ENCODE measurements at regions not wholly inside any gene's neighbourhood (a gene's known extent, or its start where the extent isn't known, plus 50 kb on each side); places are given as distances from the start of the nearest gene placed in this dataset.
"Not testable (repeated sequence)": the region's sequence is repeated elsewhere in the genome, so short reads cannot be mapped to it uniquely, and the experiment has no call there.

DNA sequence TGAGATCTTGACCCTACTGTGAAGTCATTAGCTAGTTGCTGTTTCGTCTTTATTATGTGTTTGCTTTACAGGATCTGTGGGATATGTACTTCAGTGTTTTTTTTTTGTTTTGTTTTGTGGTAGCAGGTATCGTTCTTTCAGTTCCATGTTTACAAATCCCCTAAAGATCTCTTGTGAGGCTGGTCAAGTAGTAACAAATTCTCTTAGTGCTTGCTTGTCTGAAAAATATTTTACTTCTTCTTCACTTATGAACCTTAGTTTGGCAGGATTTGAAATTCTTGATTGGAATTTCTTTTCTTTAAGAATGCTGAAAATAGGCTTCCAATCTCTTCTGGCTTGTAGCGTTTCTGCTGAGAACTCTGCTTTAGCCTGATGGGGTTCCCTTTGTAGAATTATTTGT, 235.8 kb upstream of the ALCAM start:
- DNase-seq (no peak), ATAC-seq (no peak)
- ChIA-PET CTCF (no interaction called here), POLR2A (no interaction called here)
- Mint-ChIP-seq H3K27me3 (ENCODE audit: low read depth) (no peaks in the 10 kb centered on the region), H3K27ac (no peak overlapping the region), H3K4me1 (ENCODE audit: low read depth) (no peaks in the 10 kb centered on the region), H3K36me3 (ENCODE audit: low read depth) (no peaks in the 10 kb centered on the region), H3K4me3 (no peak overlapping the region), H3K9me3 (ENCODE audit: insufficient read depth) (peaks cover 13% of the 10 kb centered on the region)

DNA sequence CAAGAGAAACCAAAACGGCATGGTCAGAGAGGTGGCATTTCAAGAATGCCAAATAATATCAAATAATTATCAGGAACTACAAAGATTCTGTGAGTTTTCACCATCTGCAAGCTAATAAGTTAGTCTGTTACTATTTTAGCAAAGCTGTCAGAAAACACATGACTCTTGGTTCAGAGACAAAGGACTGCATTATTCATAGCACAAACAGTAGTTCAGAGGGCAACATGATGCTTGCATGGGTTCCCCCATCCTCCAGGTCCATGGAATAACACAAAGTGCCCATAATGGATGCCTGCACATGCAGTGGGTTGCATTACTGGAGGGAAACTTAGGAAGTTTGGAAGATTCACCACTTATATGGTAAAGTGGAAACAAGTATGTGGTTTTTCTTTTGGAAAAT, 228.8 kb upstream of the ALCAM start:
- no peak for DNase-seq
- H3K9me3 Mint-ChIP-seq (ENCODE audit: insufficient read depth), result no peaks in the 10 kb centered on the region
- ATAC-seq, result no peak

DNA sequence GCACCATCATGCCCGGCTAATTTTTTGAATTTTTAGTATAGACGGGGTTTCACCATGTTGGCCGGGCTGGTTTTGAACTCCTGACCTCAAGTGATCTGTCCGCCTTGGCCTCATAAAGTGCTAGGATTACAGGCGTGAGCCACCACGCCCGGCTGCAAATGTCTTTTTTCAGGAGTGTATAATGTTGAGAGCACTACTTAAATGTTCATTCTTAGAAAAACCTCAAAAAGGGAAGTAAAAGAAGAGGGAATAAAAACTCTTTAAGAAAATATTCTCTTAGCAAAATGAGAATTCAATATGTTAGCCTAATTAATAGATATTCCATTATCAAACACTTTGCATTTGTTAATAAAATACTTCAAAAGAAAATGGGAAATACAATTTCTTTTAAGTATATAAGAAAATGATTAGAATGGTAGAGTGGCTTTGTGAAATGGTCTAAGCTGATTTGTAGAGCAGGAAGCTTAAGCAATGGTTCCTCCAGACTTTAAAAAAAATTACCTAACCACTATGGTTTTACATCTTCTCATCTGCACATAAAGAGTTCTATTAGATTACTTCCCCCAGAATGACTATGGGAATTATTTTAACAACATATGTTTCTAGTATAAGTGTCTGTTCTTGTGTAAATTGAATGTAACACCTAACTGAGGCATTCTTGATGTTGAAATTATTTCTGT, 226.7 kb upstream of the ALCAM start:
- Mint-ChIP-seq H3K36me3 (ENCODE audit: low read depth) (no peaks in the 10 kb centered on the region), H3K27me3 (ENCODE audit: low read depth) (no peaks in the 10 kb centered on the region), H3K9me3 (ENCODE audit: insufficient read depth) (no peaks in the 10 kb centered on the region), H3K27ac (no peak overlapping the region), H3K4me3 (no peak overlapping the region), H3K4me1 (ENCODE audit: low read depth) (no peaks in the 10 kb centered on the region)
- POLR2A ChIA-PET, result no interaction called here
- ATAC-seq, result no peak
- CTCF ChIA-PET, result no interaction called here
- no peak for DNase-seq

More for the DNA sequence above, 228.8 kb upstream of the ALCAM start:
- H3K27ac Mint-ChIP-seq, result no peak overlapping the region
- H3K36me3 Mint-ChIP-seq (ENCODE audit: low read depth), result no peaks in the 10 kb centered on the region
- ChIA-PET CTCF (no interaction called here), POLR2A (no interaction called here)
- H3K4me3 Mint-ChIP-seq, result no peak overlapping the region
- no peaks in the 10 kb centered on the region for H3K4me1 Mint-ChIP-seq (ENCODE audit: low read depth)
- no peaks in the 10 kb centered on the region for H3K27me3 Mint-ChIP-seq (ENCODE audit: low read depth)

DNA sequence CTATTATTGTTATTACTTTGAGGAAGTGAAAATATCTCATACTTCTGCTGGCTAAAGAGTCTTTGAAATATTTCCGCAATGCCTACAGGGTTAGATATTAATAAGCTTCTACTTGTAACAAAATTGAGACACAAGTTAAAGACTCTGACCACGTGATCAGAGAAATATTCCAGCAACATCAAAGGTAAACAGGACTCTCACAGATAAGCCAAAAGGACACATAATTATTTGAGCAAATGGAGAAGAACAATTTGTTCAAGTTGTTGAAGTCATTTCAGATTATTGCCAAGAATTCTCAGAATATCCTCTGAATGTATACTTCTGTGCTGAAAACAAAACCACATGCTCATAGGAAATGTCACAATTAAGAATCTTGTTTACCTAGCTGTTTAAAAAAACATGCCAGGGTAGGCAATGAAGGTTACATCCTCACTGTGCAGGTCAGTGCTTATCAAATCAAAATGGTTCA, 225.8 kb upstream of the ALCAM start:
- H3K9me3 Mint-ChIP-seq (ENCODE audit: insufficient read depth), result no peaks in the 10 kb centered on the region
- ATAC-seq, result no peak
- no peak overlapping the region for H3K27ac Mint-ChIP-seq
- no peaks in the 10 kb centered on the region for H3K36me3 Mint-ChIP-seq (ENCODE audit: low read depth)
- ChIA-PET POLR2A (no interaction called here), CTCF (no interaction called here)
- no peak for DNase-seq
- H3K4me1 Mint-ChIP-seq (ENCODE audit: low read depth), result no peaks in the 10 kb centered on the region
- no peak overlapping the region for H3K4me3 Mint-ChIP-seq
- no peaks in the 10 kb centered on the region for H3K27me3 Mint-ChIP-seq (ENCODE audit: low read depth)

DNA sequence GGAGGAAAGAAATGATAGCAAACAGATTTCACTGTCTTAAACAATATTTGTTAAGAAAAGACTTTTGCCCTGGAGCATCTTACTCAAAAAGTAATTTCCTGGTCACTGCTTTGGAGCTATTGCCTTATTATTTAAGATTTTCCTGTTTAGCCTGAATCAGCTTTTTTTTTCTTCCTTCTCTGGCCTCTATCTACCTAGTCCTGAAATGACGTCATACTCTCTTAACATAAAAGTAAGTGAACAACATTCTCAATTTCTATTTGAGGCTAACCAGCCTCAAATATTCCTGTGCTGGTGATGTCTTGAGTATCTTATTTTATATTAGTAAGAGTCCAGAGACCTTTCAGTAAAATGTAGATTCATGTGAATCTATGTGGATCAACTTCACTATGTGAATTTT, 221.9 kb upstream of the ALCAM start:
- DNase-seq, result no peak
- no peak for ATAC-seq
- Mint-ChIP-seq H3K27me3 (ENCODE audit: low read depth) (no peaks in the 10 kb centered on the region), H3K36me3 (ENCODE audit: low read depth) (no peaks in the 10 kb centered on the region), H3K4me3 (no peak overlapping the region), H3K27ac (no peak overlapping the region), H3K4me1 (ENCODE audit: low read depth) (no peaks in the 10 kb centered on the region), H3K9me3 (ENCODE audit: insufficient read depth) (no peaks in the 10 kb centered on the region)
- ChIA-PET POLR2A (no interaction called here), CTCF (no interaction called here)

DNA sequence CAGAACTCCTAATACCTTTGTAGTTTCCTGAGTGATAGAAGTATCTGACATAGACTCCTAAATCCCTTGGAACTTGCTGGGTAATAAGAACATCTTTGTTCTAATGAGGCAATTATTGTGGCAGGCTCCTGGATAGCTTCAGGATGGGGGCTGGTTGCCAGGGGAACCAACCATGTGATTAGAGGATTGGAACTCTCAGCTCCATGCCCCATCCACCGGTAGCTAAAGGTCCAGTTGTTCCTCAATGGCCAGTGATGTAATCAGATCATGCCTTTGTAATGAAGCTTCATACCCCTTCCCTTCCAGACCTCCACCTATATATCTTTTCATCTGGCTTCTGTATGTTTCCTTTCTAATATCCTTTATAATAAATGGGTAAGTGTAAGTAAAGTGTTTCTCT, 221.2 kb upstream of the ALCAM start:
- H3K27ac Mint-ChIP-seq, result no peak overlapping the region
- no peak overlapping the region for H3K4me3 Mint-ChIP-seq
- ChIA-PET CTCF (no interaction called here), POLR2A (no interaction called here)
- no peak for ATAC-seq
- H3K4me1 Mint-ChIP-seq (ENCODE audit: low read depth), result no peaks in the 10 kb centered on the region
- no peak for DNase-seq
- H3K27me3 Mint-ChIP-seq (ENCODE audit: low read depth), result no peaks in the 10 kb centered on the region
- no peaks in the 10 kb centered on the region for H3K9me3 Mint-ChIP-seq (ENCODE audit: insufficient read depth)
- H3K36me3 Mint-ChIP-seq (ENCODE audit: low read depth), result no peaks in the 10 kb centered on the region

DNA sequence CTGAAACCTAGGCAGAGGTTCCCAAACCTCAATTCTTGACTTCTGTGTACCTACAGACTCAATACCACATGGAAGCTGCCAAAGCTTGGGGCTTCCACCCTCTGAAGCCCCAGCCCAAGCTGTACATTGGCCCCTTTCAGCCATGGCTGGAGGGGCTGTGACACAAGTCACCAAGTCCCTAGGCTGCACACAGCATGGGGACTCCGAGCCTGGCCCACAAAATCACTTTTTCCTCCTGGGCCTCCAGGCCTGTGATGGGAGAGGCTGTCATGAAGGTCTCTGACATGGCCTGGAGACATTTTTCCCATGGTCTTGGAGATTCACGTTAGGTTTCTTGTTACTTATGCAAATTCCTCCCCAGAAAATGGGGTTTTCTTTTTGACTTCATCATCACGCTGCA, 217.5 kb upstream of the ALCAM start:
- CTCF ChIA-PET, H3K4me3 Mint-ChIP-seq: not testable (repeated sequence)

DNA sequence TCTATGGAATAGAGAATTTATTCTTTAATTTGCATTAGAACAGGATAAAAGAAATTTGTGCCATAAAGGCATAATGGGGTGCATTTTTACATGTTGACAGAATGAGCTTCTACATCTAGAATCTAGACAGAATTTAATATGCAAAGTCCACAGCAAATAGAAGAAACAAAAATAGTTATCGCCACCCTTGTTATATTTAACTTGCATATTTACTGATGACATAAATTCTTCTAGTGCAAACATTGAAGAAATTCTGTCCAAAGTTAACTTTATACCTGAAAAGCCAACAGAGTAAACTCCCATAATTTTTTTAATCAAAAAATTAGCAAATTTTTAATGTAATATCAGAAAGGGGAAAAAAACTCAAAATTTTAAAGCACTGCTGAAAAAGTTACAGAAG, 213.7 kb upstream of the ALCAM start:
- no peak for ATAC-seq
- Mint-ChIP-seq H3K4me3 (no peak overlapping the region), H3K4me1 (ENCODE audit: low read depth) (no peaks in the 10 kb centered on the region), H3K36me3 (ENCODE audit: low read depth) (no peaks in the 10 kb centered on the region), H3K9me3 (ENCODE audit: insufficient read depth) (no peaks in the 10 kb centered on the region), H3K27me3 (ENCODE audit: low read depth) (no peaks in the 10 kb centered on the region), H3K27ac (no peak overlapping the region)
- ChIA-PET POLR2A (no interaction called here), CTCF (no interaction called here)
- DNase-seq, result no peak

More for the DNA sequence above, 217.5 kb upstream of the ALCAM start:
- POLR2A ChIA-PET; H3K4me1 Mint-ChIP-seq (ENCODE audit: low read depth); H3K9me3 Mint-ChIP-seq (ENCODE audit: insufficient read depth); H3K27ac Mint-ChIP-seq; H3K27me3 Mint-ChIP-seq (ENCODE audit: low read depth); DNase-seq; H3K36me3 Mint-ChIP-seq (ENCODE audit: low read depth); ATAC-seq: not testable (repeated sequence)

DNA sequence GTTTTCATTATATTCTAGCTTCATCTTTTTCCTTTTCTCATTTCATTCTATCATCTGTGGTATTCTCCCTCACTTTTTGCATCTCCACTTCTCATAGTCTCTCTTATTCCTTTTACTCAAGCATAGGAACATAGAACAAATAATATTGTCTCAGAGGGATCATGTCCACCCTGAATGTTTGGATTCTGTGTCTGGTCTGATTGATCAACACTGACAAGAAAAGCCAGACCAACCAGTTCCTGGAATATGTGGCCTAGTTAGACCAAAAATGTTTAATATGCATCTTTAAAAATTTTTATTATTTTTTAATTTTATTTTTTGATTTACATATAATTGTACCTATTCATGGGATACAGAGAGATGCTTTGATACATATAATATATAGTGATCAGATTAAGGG, 212.0 kb upstream of the ALCAM start:
- DNase-seq (no peak), ATAC-seq (no peak)
- Mint-ChIP-seq H3K27ac (no peak overlapping the region), H3K4me3 (no peak overlapping the region), H3K4me1 (ENCODE audit: low read depth) (no peaks in the 10 kb centered on the region), H3K9me3 (ENCODE audit: insufficient read depth) (no peaks in the 10 kb centered on the region), H3K36me3 (ENCODE audit: low read depth) (no peaks in the 10 kb centered on the region), H3K27me3 (ENCODE audit: low read depth) (no peaks in the 10 kb centered on the region)
- ChIA-PET POLR2A (no interaction called here), CTCF (no interaction called here)

DNA sequence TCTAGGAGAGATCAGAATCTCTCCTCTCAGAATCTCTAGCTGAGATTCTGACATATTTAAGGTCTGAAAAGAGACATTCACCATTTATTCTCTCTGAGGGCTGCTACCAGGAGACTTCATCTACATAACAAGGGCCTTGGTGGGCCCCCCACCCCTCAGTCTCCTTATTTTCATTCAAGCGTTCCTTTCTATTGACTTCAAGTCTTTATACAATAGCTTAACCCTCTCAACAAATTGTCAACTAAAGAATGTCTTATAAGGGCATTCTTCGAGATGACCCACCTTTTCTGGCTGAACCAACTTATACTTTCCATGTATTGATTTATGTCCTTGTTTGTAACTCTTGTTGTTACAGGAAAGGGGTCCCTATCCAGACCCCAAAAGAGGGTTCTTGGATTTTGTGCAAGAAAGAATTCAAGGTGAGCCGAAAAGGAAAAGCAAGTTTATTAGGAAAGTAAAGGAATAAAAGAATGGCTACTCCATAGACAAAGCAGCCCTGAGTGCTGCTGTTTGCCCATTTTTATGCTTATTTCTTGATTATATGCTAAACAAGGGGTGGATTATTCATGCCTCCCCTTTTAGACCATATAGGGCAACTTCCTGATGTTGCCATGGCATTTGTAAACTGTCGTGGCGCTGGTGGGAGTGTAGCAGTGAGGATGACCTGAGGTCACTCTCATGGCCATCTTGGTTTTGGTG, 209.5 kb upstream of the ALCAM start:
- POLR2A ChIA-PET, result no interaction called here
- CTCF ChIA-PET, result no interaction called here
- H3K4me3 Mint-ChIP-seq, result no peak overlapping the region

DNA sequence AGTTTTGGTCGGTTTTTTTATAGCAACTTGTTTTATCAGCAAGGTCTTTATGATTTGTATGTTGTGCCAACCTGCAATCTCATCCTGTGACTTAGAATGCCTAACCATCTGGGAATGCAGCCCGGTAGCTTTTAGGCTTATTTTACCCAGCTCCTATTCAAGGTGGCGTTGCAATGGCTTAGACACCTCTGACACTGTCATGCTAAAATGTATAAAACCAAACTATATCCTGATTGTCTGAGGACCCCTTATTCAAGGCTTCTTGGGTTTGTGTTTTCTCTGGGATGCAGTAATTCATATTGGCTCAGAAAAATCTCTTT, 209.0 kb upstream of the ALCAM start:
- no peak for ATAC-seq
- CTCF ChIA-PET, result no interaction called here
- Mint-ChIP-seq H3K36me3 (ENCODE audit: low read depth) (no peaks in the 10 kb centered on the region), H3K4me3 (no peak overlapping the region), H3K27ac (no peak overlapping the region), H3K4me1 (ENCODE audit: low read depth) (no peaks in the 10 kb centered on the region), H3K9me3 (ENCODE audit: insufficient read depth) (no peaks in the 10 kb centered on the region), H3K27me3 (ENCODE audit: low read depth) (no peaks in the 10 kb centered on the region)
- no peak for DNase-seq
- POLR2A ChIA-PET, result no interaction called here

More for the DNA sequence above, 209.5 kb upstream of the ALCAM start:
- ATAC-seq, result no peak
- Mint-ChIP-seq H3K27me3 (ENCODE audit: low read depth) (no peaks in the 10 kb centered on the region), H3K36me3 (ENCODE audit: low read depth) (no peaks in the 10 kb centered on the region), H3K9me3 (ENCODE audit: insufficient read depth) (no peaks in the 10 kb centered on the region), H3K27ac (no peak overlapping the region), H3K4me1 (ENCODE audit: low read depth) (no peaks in the 10 kb centered on the region)
- DNase-seq, result no peak

DNA sequence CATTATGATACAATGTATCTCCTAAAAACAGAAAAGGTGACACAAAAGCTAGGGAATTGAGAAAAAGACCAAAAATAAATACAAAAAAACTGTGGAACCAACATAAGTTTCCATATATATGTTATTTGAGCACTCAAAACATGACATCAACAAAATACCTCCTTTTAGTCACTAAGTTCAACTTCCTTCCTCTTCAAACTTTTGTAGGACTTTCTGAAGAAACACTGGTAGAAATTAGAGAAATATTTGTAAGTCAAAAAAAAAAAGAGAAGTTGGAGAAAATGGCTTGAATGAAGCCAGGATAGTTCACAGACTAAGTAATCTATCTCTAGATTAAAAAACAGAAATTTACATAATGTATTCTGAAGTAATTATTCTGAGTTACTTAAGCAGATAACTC, 208.4 kb upstream of the ALCAM start:
- H3K9me3 Mint-ChIP-seq (ENCODE audit: insufficient read depth), result no peaks in the 10 kb centered on the region
- CTCF ChIA-PET, result no interaction called here

DNA sequence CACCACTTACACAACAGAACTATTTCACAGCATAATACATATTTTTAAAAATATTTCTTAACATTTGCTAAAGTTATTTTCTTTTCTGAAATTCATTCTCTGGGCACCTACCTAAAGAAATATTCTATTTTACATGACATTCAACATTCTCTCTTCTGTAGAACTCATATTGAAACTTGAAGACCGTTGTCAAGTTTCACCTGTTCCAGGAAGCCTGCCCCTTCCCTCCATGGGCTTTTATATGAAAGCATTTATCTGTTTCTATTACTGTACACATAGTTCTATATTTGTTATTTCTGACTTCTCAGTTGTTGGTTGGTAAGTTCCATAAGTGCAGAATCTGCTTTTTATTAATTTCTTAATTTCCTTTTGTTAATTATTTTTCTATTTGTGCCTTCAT, 204.3 kb upstream of the ALCAM start:
- Mint-ChIP-seq H3K4me1 (ENCODE audit: low read depth) (no peaks in the 10 kb centered on the region), H3K9me3 (ENCODE audit: insufficient read depth) (no peaks in the 10 kb centered on the region), H3K36me3 (ENCODE audit: low read depth) (no peaks in the 10 kb centered on the region), H3K27ac (no peak overlapping the region), H3K4me3 (no peak overlapping the region), H3K27me3 (ENCODE audit: low read depth) (no peaks in the 10 kb centered on the region)
- DNase-seq (no peak), ATAC-seq (no peak)
- ChIA-PET POLR2A (no interaction called here), CTCF (no interaction called here)

More for the DNA sequence above, 208.4 kb upstream of the ALCAM start:
- POLR2A ChIA-PET, result no interaction called here
- Mint-ChIP-seq H3K27me3 (ENCODE audit: low read depth) (no peaks in the 10 kb centered on the region), H3K4me3 (no peak overlapping the region), H3K4me1 (ENCODE audit: low read depth) (no peaks in the 10 kb centered on the region), H3K36me3 (ENCODE audit: low read depth) (no peaks in the 10 kb centered on the region), H3K27ac (no peak overlapping the region)
- no peak for DNase-seq
- ATAC-seq, result no peak
